ENCODE measurements at regions not wholly inside any gene's neighbourhood (a gene's known extent, or its start where the extent isn't known, plus 50 kb on each side); places are given as distances from the start of the nearest gene placed in this dataset.

GRCh38 chr11:86743223-86744118, 56.9 kb upstream of the PRSS23 start:
- no TSS peak for BruUV-seq (replicated peaks)
- H3K27ac ChIP-seq (ENCODE audit: low read depth, low read length, poor library complexity, severe bottlenecking) = peak overlapping the region; percentile 21
- no peaks in the 10 kb centered on the region for H3K27me3 ChIP-seq (replicated peaks; ENCODE audit: insufficient read depth, low read depth, low read length, poor library complexity)
- no peak for TF ChIP-seq CTCF (conservative IDR thresholded peaks at IDR 0.05; ENCODE audit: low read depth, low read length)
- no peak for TF ChIP-seq EZH2 (IDR thresholded peaks at IDR 0.05; ENCODE audit: borderline replicate concordance, low read depth, low read length, poor library complexity, severe bottlenecking)
- peaks cover 33% of the 10 kb centered on the region for H3K4me1 ChIP-seq (ENCODE audit: insufficient read depth, low read length, poor library complexity, severe bottlenecking)
- ChIA-PET CTCF (no interaction called here), POLR2A (ENCODE audit: low non-redundant PET) (no interaction called here)
- H3K36me3 ChIP-seq (ENCODE audit: insufficient read depth, low read length, poor library complexity, severe bottlenecking) = no peaks in the 10 kb centered on the region
- DNase-seq (ENCODE audit: low spot score) = peak; percentile 84
- H3K9me3 ChIP-seq (ENCODE audit: low read depth, low read length, poor library complexity, severe bottlenecking) = no peaks in the 10 kb centered on the region
- intact Hi-C loops (cut with micrococcal nuclease; ENCODE audit: unreplicated experiment) = no loop called here
- H3K4me3 ChIP-seq (ENCODE audit: low read depth, low read length, poor library complexity, severe bottlenecking) = no peak overlapping the region

GRCh38 chr11:86741839-86742805, 58.2 kb upstream of the PRSS23 start:
- CTCF ChIA-PET = no interaction called here
- DNase-seq (ENCODE audit: low spot score) = no peak
- no TSS peak for BruUV-seq (replicated peaks)

More at GRCh38 chr11:86741839-86742805, 58.2 kb upstream of the PRSS23 start:
- intact Hi-C loops (cut with micrococcal nuclease; ENCODE audit: unreplicated experiment) = no loop called here
- Histone ChIP-seq H3K9me3 (ENCODE audit: low read depth, low read length, poor library complexity, severe bottlenecking) (no peaks in the 10 kb centered on the region), H3K27me3 (replicated peaks; ENCODE audit: insufficient read depth, low read depth, low read length, poor library complexity) (no peaks in the 10 kb centered on the region), H3K4me3 (ENCODE audit: low read depth, low read length, poor library complexity, severe bottlenecking) (no peak overlapping the region), H3K27ac (ENCODE audit: low read depth, low read length, poor library complexity, severe bottlenecking) (peak overlapping the region; percentile 90), H3K4me1 (ENCODE audit: insufficient read depth, low read length, poor library complexity, severe bottlenecking) (peaks cover 38% of the 10 kb centered on the region), H3K36me3 (ENCODE audit: insufficient read depth, low read length, poor library complexity, severe bottlenecking) (no peaks in the 10 kb centered on the region)
- TF ChIP-seq CTCF (conservative IDR thresholded peaks at IDR 0.05; ENCODE audit: low read depth, low read length) = no peak
- TF ChIP-seq EZH2 (IDR thresholded peaks at IDR 0.05; ENCODE audit: borderline replicate concordance, low read depth, low read length, poor library complexity, severe bottlenecking) = no peak
- POLR2A ChIA-PET (ENCODE audit: low non-redundant PET) = no interaction called here

Measured in A673 (cell line).